ENCODE measurements at regions not wholly inside any gene's neighbourhood (a gene's known extent, or its start where the extent isn't known, plus 50 kb on each side); places are given as distances from the start of the nearest gene placed in this dataset.

DNA sequence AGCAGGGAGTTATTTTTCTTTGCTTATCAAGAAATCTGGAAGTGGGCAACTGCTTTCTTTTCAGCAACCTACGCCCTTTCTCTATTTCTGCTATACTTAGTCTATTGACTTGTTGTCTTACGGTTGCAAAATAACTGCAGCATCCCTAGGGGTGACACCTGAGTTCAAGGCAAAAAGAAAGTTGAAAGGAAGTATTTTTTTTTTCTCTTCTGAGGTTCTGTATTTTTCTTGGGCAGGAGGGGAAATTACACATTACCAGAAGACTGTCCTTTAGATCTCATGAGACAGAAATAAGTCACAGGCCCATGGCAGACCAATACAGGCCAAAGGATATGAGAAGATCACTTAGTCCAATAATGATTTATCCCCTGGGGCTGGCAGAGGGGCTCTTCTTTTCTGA, 204.7 kb upstream of the CASK start:
- TF ChIP-seq, protein P1, sequence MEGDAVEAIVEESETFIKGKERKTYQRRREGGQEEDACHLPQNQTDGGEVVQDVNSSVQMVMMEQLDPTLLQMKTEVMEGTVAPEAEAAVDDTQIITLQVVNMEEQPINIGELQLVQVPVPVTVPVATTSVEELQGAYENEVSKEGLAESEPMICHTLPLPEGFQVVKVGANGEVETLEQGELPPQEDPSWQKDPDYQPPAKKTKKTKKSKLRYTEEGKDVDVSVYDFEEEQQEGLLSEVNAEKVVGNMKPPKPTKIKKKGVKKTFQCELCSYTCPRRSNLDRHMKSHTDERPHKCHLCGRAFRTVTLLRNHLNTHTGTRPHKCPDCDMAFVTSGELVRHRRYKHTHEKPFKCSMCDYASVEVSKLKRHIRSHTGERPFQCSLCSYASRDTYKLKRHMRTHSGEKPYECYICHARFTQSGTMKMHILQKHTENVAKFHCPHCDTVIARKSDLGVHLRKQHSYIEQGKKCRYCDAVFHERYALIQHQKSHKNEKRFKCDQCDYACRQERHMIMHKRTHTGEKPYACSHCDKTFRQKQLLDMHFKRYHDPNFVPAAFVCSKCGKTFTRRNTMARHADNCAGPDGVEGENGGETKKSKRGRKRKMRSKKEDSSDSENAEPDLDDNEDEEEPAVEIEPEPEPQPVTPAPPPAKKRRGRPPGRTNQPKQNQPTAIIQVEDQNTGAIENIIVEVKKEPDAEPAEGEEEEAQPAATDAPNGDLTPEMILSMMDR (conservative IDR thresholded peaks at IDR 0.05; ENCODE audit: low read length), result no peak
- TF ChIP-seq EZH2phosphoT487 (IDR thresholded peaks at IDR 0.05; ENCODE audit: borderline replicate concordance), result no peak

Measured in Loucy (cell line).